ENCODE measurements at regions not wholly inside any gene's neighbourhood (a gene's known extent, or its start where the extent isn't known, plus 50 kb on each side); places are given as distances from the start of the nearest gene placed in this dataset.

DNA sequence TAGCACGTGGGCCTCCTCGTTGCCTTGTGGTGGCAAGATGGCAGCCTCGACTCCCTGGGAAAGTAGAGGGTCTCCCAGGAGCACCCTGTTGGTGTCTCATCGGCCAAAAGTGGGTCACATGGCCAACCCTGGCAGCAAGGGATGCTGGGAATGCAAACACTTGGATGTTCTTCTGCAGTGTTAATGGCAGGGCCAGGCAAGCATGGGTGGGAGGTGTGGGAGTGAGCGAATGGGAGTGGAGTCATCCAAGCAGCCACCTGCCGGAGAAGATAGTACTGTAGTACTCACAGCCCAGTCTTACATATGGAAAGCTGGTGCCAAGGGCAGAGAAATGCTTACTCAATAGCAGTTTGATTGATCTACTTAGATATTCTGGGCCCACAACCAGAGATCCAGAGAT, 122.2 kb downstream of the INHBB start:
- FAIRE-seq: no peak
- TF ChIP-seq, protein P1, sequence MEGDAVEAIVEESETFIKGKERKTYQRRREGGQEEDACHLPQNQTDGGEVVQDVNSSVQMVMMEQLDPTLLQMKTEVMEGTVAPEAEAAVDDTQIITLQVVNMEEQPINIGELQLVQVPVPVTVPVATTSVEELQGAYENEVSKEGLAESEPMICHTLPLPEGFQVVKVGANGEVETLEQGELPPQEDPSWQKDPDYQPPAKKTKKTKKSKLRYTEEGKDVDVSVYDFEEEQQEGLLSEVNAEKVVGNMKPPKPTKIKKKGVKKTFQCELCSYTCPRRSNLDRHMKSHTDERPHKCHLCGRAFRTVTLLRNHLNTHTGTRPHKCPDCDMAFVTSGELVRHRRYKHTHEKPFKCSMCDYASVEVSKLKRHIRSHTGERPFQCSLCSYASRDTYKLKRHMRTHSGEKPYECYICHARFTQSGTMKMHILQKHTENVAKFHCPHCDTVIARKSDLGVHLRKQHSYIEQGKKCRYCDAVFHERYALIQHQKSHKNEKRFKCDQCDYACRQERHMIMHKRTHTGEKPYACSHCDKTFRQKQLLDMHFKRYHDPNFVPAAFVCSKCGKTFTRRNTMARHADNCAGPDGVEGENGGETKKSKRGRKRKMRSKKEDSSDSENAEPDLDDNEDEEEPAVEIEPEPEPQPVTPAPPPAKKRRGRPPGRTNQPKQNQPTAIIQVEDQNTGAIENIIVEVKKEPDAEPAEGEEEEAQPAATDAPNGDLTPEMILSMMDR (IDR thresholded peaks at IDR 0.05; ENCODE audit: insufficient read depth, missing control alignments): no peak
- DNase-seq (ENCODE audit: insufficient read length, low spot score): no peak

DNA sequence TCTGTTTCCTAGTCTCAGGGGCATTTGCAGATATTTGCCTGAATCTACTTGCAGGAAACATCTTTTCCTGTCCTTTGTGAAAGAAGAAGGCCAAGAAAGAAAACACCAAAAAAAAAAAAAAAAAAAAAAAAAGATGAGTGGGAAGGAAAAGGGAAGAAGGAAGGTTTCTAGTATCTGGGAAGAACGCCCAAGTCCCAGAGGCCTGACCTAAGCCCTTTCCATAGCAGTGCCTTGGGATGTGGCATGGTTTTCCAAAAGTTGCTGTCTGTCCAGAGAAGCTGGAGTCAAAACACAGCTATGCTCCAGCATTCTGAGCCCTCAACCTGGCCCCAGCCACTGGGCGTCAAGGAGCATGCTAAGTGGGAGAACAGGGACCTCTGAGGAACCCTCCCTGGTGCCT, 123.5 kb downstream of the INHBB start:
- DNase-seq (ENCODE audit: insufficient read length, low spot score): no peak
- TF ChIP-seq, protein P1 (IDR thresholded peaks at IDR 0.05; ENCODE audit: insufficient read depth, missing control alignments): no peak
- FAIRE-seq: no peak

DNA sequence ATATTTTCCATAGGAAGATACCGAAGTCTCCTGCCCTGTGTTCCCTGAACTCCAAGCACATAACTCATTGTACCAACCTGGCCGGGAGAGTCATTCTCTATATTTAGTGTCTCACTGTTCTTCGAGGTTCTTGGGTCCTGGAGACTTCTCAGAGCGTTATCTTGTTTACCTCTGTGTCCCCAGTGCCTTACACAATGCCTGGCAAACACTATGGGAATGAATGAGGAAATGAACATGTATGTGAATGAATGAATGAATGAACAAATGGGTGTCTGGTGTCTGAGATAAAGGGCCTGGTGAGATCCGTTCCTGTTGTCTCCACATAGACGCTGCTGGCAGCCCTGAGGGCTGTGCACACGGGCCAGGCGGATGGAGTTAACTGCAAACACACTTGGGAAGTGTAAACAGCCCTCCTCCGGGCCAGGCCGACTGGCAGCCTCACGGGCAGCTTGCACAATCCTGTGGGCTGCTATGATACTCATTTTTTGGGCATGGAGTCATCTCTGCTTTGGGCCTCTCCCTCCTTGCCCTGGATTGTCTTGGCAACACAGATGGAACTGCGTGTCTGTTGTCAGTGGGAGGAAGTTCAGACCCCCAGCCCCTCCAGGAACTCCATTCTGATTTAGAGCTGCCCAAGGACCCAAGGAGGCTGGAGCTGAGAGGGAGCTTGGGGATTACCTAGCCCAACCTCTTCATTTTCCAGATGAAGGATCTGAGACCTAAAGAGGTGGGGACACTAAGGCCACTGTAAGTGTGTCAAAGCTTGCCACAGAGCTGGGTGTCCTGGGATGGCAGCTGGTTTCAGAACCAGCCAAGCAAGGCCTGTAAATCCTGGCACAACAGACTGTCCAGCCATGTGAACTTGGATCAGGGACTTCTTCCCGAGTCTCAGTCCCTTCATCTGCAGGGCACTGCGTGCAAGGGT, 124.4 kb downstream of the INHBB start:
- FAIRE-seq (no peak), DNase-seq (ENCODE audit: insufficient read length, low spot score) (no peak)
- TF ChIP-seq, protein P1 (IDR thresholded peaks at IDR 0.05; ENCODE audit: insufficient read depth, missing control alignments): no peak

DNA sequence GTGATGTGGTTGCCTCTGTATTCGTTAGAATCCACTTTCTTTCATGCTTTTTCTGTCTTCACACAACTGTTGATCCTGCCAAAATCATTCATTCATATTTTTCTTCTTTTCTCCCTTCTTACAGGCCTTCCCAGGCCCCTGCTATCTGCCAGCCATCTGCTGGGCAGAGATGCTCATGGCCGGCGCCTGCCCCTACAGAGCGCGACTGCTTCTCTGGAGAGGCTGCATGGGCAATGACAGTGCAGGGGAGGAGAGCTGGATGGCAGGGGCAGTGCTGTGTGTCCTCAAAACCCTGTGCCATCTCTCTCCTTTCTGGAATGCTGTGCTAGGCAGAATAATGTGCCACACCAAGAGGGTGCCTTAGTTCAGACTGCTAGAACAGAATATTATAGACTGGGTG, 125.2 kb downstream of the INHBB start:
- DNase-seq (ENCODE audit: insufficient read length, low spot score): no peak
- no peak for FAIRE-seq

DNA sequence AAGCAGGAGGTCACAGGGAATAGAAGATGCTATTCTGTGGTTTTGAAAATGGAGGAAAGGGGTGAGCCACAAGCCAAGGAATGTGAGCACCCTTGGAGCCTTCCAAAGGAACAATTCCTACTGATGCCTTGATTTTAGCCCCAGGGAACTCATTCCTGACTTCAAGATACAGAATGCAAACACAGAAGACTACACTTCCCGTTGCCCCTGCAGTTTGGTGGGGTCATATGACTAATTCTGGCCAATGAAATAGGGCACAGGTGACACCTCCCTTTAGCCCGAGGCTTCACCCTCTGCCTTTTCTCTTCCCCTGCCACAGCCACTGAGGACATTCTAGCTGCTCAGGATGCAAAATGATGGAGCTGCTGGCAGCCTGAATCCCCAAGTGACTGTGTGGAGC, 126.1 kb downstream of the INHBB start:
- TF ChIP-seq, protein P1 (IDR thresholded peaks at IDR 0.05; ENCODE audit: insufficient read depth, missing control alignments): no peak
- DNase-seq (ENCODE audit: insufficient read length, low spot score) (no peak), FAIRE-seq (no peak)

More for the DNA sequence above, 125.2 kb downstream of the INHBB start:
- TF ChIP-seq, protein P1 (IDR thresholded peaks at IDR 0.05; ENCODE audit: insufficient read depth, missing control alignments): no peak

DNA sequence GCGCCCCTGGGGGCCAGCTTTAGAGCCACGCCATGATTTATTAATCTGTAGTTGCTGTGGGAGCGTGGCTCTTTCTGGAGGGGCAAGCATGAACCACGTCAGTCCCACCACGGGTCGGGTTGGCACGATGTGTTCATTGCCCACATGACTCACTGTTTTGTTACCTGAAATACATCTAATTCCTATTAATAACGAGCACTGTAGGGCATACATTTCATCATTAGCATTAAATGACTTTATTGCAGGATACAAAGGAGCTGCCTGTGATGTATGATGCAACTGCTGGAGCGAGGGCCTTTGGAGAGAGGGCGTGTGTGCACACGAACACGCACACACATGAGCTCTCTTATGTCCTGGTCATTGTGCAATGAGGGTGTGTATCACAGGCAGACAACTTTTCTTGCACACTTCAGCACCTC, 127.0 kb downstream of the INHBB start:
- FAIRE-seq (no peak), DNase-seq (ENCODE audit: insufficient read length, low spot score) (no peak)
- TF ChIP-seq, protein P1 (IDR thresholded peaks at IDR 0.05; ENCODE audit: insufficient read depth, missing control alignments): no peak
